Loucy (cell line): ENCODE measurements at regions not wholly inside any gene's neighbourhood (a gene's known extent, or its start where the extent isn't known, plus 50 kb on each side); places are given as distances from the start of the nearest gene placed in this dataset.

Source experiments
- H2AFZ ChIP-seq: fragments of 200-600 bp; sonication (generic); 2 replicates; pipeline ENCODE4 v1.6.0; 2016; ENCODE audit warnings: antibody characterized with exemption, mild to moderate bottlenecking, low read length, moderate library complexity
- H3F3A ChIP-seq: fragments of 200-600 bp; 2 replicates; pipeline ENCODE4 v1.6.0; 2016; ENCODE audit warnings: antibody characterized with exemption, low read depth, mild to moderate bottlenecking
- H3K27me3 ChIP-seq: fragments of 200-600 bp; sonication (generic); 2 replicates; pipeline ENCODE4 v1.6.1; 2014; ENCODE audit warnings: low read length, mild to moderate bottlenecking; ENCODE audit not compliant: insufficient read depth, poor library complexity, severe bottlenecking
- H3K36me3 ChIP-seq: fragments of 200-600 bp; sonication (generic); 2 replicates; pipeline ENCODE4 v1.6.1; 2016; ENCODE audit warnings: low read length; ENCODE audit not compliant: insufficient read depth
- H3K4me1 ChIP-seq: fragments of 200-600 bp; sonication (generic); 2 replicates; pipeline ENCODE4 v1.5.1; 2014; ENCODE audit warnings: low read length, mild to moderate bottlenecking; ENCODE audit not compliant: insufficient read depth, poor library complexity, severe bottlenecking
- H3K4me2 ChIP-seq: fragments of 200-600 bp; sonication (generic); 2 replicates; pipeline ENCODE4 v1.6.0; 2014; ENCODE audit warnings: antibody characterized with exemption, low read length, low read depth, mild to moderate bottlenecking; ENCODE audit not compliant: poor library complexity, severe bottlenecking
- H3K4me3 ChIP-seq: fragments of 200-600 bp; sonication (generic); 2 replicates; pipeline ENCODE4 v1.5.1; 2014; ENCODE audit warnings: low read length, mild to moderate bottlenecking, mixed read lengths; ENCODE audit not compliant: poor library complexity, severe bottlenecking
- H3K79me2 ChIP-seq: fragments of 200-600 bp; sonication (generic); 2 replicates; pipeline ENCODE4 v1.6.1; 2014; ENCODE audit warnings: low read length; ENCODE audit not compliant: insufficient read depth
- H3K9ac ChIP-seq: fragments of 200-600 bp; sonication (generic); 2 replicates; pipeline ENCODE4 v1.6.0; 2014; ENCODE audit warnings: mild to moderate bottlenecking, low read depth, low read length, moderate library complexity; ENCODE audit not compliant: poor library complexity, severe bottlenecking
- H3K9me2 ChIP-seq: fragments of 200-600 bp; sonication (generic); replicated peaks from 2 replicates; pipeline ENCODE4 v1.6.1; 2016; ENCODE audit warnings: low read depth, low read length, mixed read lengths
- H3K9me3 ChIP-seq: fragments of 200-600 bp; sonication (generic); 2 replicates; pipeline ENCODE4 v1.6.1; 2014; ENCODE audit warnings: mild to moderate bottlenecking, antibody characterized with exemption, low read length, low read depth; ENCODE audit not compliant: insufficient read depth
- H4K20me1 ChIP-seq: fragments of 200-600 bp; sonication (generic); 2 replicates; pipeline ENCODE4 v1.6.0; 2014; ENCODE audit warnings: antibody characterized with exemption, low read length, mild to moderate bottlenecking; ENCODE audit not compliant: insufficient read depth, poor library complexity, severe bottlenecking
- CTCF ChIP-seq: fragments of 200-600 bp; sonication (generic); conservative IDR thresholded peaks from 2 replicates; pipeline ENCODE4 v1.5.1; 2014; ENCODE audit warnings: mild to moderate bottlenecking, antibody characterized with exemption, low read length
- EZH2phosphoT487 ChIP-seq: fragments of 200-600 bp; IDR thresholded peaks from 2 replicates; pipeline ENCODE4 v1.6.1; 2018; ENCODE audit warnings: antibody characterized with exemption, mild to moderate bottlenecking, moderate library complexity, borderline replicate concordance

DNA sequence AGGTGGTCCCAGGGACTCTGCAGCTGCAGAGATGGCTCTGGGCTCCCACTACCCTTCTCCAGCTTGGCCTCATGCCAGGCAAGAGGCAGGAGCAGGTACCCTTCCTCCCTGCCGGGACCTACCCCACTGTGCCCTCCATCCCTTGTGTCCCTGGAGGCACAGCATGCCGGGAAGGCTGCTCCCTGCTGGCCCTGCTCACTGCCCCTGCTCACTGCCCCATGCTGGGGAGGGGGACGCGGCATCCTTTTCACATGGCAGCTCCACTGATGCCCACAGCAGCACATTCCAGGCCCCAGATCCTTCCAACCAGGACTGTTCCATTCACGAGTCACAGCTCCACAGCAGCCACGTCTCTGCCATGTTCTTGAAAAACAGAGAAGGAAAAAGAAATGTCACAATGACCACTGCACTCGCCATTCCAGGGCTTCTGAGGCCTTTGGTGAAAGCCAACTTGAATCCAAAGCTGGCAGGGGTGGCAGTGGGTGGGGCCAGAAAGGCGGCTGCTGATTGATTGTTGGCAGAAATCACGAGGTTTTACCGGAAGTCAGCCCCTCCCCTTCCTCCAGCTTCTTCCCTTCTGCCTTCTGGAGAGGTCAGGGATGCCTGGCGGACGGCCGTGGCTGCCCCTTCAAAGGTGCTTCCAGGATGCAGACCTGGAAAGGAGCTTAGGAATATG, 268.0 kb downstream of the CYP26B1 start:
- Histone ChIP-seq H3K4me1 (no peaks in the 10 kb centered on the region), H3K79me2 (no peaks in the 10 kb centered on the region), H3K4me2 (no peak overlapping the region), H4K20me1 (no peaks in the 10 kb centered on the region), H3K36me3 (no peaks in the 10 kb centered on the region), H3K9ac (no peak overlapping the region), H3K4me3 (no peak overlapping the region), H3F3A (no peaks in the 10 kb centered on the region), H3K9me3 (no peaks in the 10 kb centered on the region), H3K9me2 (no peaks in the 10 kb centered on the region), H2AFZ (no peak overlapping the region), H3K27me3 (no peaks in the 10 kb centered on the region)
- TF ChIP-seq EZH2phosphoT487 (no peak), CTCF (no peak)

DNA sequence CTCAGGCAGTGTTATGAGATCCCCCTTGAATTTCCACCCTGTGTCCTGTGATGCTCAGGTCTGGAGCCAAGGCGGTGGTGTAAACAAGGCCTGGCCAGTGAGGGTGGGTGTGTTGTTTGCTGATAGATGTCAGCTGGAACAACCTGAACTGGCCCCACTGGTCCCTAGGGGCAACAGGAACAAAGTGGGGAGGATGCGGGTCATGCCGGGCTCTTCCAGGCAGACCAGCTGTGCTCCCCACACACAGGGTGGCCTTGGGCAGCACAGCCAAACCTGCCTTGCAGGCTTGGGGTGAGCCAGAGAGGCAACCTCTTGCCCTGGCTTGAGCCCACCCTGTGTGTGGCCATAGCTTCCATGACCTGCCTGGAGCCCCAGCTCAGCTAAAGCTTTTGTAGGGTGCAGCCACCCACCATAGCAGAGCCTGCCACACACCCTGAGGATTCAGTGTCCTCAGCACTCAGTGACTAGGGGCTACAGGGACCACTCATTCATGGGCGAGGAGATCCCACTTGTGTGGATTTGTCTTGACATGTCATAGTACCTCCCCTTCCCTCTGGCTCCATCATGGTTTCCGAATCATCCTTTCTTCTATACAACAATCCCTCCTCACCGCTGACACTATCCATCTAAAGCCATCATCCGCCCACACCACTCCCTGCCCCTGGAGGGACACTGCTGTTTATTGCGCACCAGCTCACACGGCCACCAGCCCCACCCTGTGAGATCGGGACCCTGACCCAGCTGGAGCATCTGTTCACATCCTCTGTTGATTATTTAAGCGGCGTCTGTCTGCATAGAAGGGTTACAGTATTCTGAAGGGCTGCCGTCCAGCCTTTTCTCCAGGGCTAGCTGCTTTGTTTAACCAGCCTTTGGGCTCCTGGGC, 268.8 kb downstream of the CYP26B1 start:
- no peaks in the 10 kb centered on the region for H3K36me3 ChIP-seq
- H2AFZ ChIP-seq = no peak overlapping the region
- no peaks in the 10 kb centered on the region for H3K27me3 ChIP-seq
- H3F3A ChIP-seq = no peaks in the 10 kb centered on the region
- no peaks in the 10 kb centered on the region for H4K20me1 ChIP-seq
- H3K9me2 ChIP-seq = no peaks in the 10 kb centered on the region
- H3K9me3 ChIP-seq = no peaks in the 10 kb centered on the region
- no peak overlapping the region for H3K4me3 ChIP-seq
- no peak overlapping the region for H3K9ac ChIP-seq
- no peak overlapping the region for H3K4me2 ChIP-seq
- no peak for TF ChIP-seq CTCF
- no peak for TF ChIP-seq EZH2phosphoT487
- no peaks in the 10 kb centered on the region for H3K79me2 ChIP-seq
- H3K4me1 ChIP-seq = no peaks in the 10 kb centered on the region

- Histone ChIP-seq H3K9me3 (no peaks in the 10 kb centered on the region), H2AFZ (no peak overlapping the region), H3K36me3 (no peaks in the 10 kb centered on the region), H4K20me1 (no peaks in the 10 kb centered on the region), H3K4me3 (no peak overlapping the region), H3F3A (no peaks in the 10 kb centered on the region), H3K4me1 (no peaks in the 10 kb centered on the region), H3K4me2 (no peak overlapping the region), H3K9ac (no peak overlapping the region), H3K27me3 (no peaks in the 10 kb centered on the region), H3K79me2 (no peaks in the 10 kb centered on the region), H3K9me2 (no peaks in the 10 kb centered on the region)
- TF ChIP-seq EZH2phosphoT487 = no peak
- no peak for TF ChIP-seq CTCF
Observed at GRCh38 chr2:71877636-71878035, 270.0 kb downstream of the CYP26B1 start.
